HCT116 (cell line): ENCODE measurements at regions not wholly inside any gene's neighbourhood (a gene's known extent, or its start where the extent isn't known, plus 50 kb on each side); places are given as distances from the start of the nearest gene placed in this dataset.

Source experiments
- CTCF ChIP-seq, 3 experiments: fragments of 200-600 bp in 1 of 3; sonication (generic) in 1 of 3; IDR thresholded peaks in 2 of 3; conservative IDR thresholded peaks in 1 of 3; 2 replicates each; pipeline ENCODE4 v1.5.1; 2012 to 2017; ENCODE audit warnings: low read depth in 2 of 3, low read length in 2 of 3, antibody characterized with exemption in 1 of 3, borderline replicate concordance in 1 of 3, control low read depth in 1 of 3, mild to moderate bottlenecking in 1 of 3, mixed read lengths in 1 of 3, mixed run types in 1 of 3, moderate library complexity in 1 of 3; ENCODE audit not compliant: insufficient read depth in 1 of 3
- EZH2 ChIP-seq: fragments of 200-600 bp; sonication (generic); IDR thresholded peaks from 2 replicates; pipeline ENCODE4 v1.6.1; 2017; ENCODE audit warnings: antibody characterized with exemption, mixed run types
- FOSL1 ChIP-seq: IDR thresholded peaks from 2 replicates; pipeline ENCODE4 v1.6.1; 2012; ENCODE audit warnings: low read depth
- MAX ChIP-seq: IDR thresholded peaks from 2 replicates; pipeline ENCODE4 v1.6.1; 2012
- POLR2A ChIP-seq: IDR thresholded peaks from 2 replicates; pipeline ENCODE4 v1.7.0; 2011; ENCODE audit warnings: borderline replicate concordance; ENCODE audit not compliant: insufficient read depth, insufficient read length; ENCODE audit errors: extremely low read depth
- POLR2AphosphoS5 ChIP-seq: IDR thresholded peaks from 2 replicates; pipeline ENCODE4 v1.6.1; 2011; ENCODE audit warnings: mild to moderate bottlenecking, low read depth, low read length, moderate library complexity
- SIN3A ChIP-seq: IDR thresholded peaks from 2 replicates; pipeline ENCODE4 v1.6.1; 2012; ENCODE audit warnings: low read depth
- SP1 ChIP-seq: IDR thresholded peaks from 2 replicates; pipeline ENCODE4 v1.6.1; 2012; ENCODE audit warnings: low read depth

- TF ChIP-seq CTCF (IDR thresholded peaks at IDR 0.05 in 2 of 3, conservative IDR thresholded peaks at IDR 0.05 in 1 of 3; ENCODE audit: borderline replicate concordance in 1 of 3, insufficient read depth in 1 of 3, low read depth in 2 of 3, low read length in 2 of 3) (no peak), POLR2A (no peak), EZH2 (no peak), MAX (no peak), SP1 (no peak), SIN3A (no peak), POLR2AphosphoS5 (no peak), FOSL1 (no peak)
Observed at GRCh38 chr16:79757968-79758367, 157.4 kb upstream of the MAF start.
